Heart right ventricle (tissue), 16 donors: ENCODE measurements at regions not wholly inside any gene's neighbourhood (a gene's known extent, or its start where the extent isn't known, plus 50 kb on each side); places are given as distances from the start of the nearest gene placed in this dataset.

Experiments used
- ATAC-seq, 8 donors: fragments of 200-7000 bp; cut with Tn5 transposase; one replicate each; pipeline ENCODE4 v1.9.1; 2020; ENCODE audit warnings: mild to moderate bottlenecking in 8 of 8, moderate library complexity in 8 of 8, moderate number of reproducible peaks in 1 of 8
- DNase-seq, 2 donors: peaks; one replicate each; pipeline ENCODE4 v3.0.0-alpha.2; 2020
- H3K27ac ChIP-seq, 10 donors: fragments of 200-600 bp; sonication (generic) in 2 of 10; one replicate each; pipeline versions ENCODE4 v1.5.0 to v1.8.0; 2020 to 2022; ENCODE audit warnings: mild to moderate bottlenecking in 3 of 10
- H3K27me3 ChIP-seq, 7 donors: fragments of 200-600 bp; one replicate each; pipeline ENCODE4 v1.8.0; 2021 to 2022; ENCODE audit warnings: mild to moderate bottlenecking in 2 of 7
- H3K36me3 ChIP-seq, 9 donors: fragments of 200-600 bp; sonication (generic) in 1 of 9; one replicate each; pipeline versions ENCODE4 v1.5.0 to v1.8.0; 2020 to 2022; ENCODE audit warnings: mild to moderate bottlenecking in 2 of 9
- H3K4me1 ChIP-seq, 9 donors: fragments of 200-600 bp; sonication (generic) in 1 of 9; one replicate each; pipeline versions ENCODE4 v1.5.0 to v1.8.0; 2020 to 2022; ENCODE audit warnings: mild to moderate bottlenecking in 4 of 9
- H3K4me3 ChIP-seq, 10 donors: fragments of 200-600 bp; sonication (generic) in 2 of 10; one replicate each; pipeline versions ENCODE4 v1.5.0 to v1.8.0; 2020 to 2022; ENCODE audit warnings: mild to moderate bottlenecking in 7 of 10, moderate library complexity in 2 of 10
- H3K9me3 ChIP-seq, 11 donors: fragments of 200-600 bp in 10 of 11; sonication (generic) in 2 of 11; one replicate each; pipeline versions ENCODE4 v1.5.0 to v1.8.0; 2013 to 2022; ENCODE audit warnings: mild to moderate bottlenecking in 2 of 11, control low read depth in 1 of 11, moderate library complexity in 1 of 11
- CTCF ChIP-seq, 9 donors: fragments of 200-600 bp; sonication (generic) in 2 of 9; IDR thresholded peaks; one replicate each; pipeline versions ENCODE4 v1.5.0 to v1.8.0; 2021 to 2022; ENCODE audit warnings: antibody characterized with exemption in 9 of 9, mild to moderate bottlenecking in 5 of 9, moderate library complexity in 1 of 9
- WGBS, 2 donors: extraction: QIAGEN DNeasy Blood & Tissue Kit; methylation state at CpG; one replicate each; pipeline ENCODE4 v1.1.7; 2013; ENCODE audit warnings: inconsistent platforms in 1 of 2; 5-methylcytosine and 5-hydroxymethylcytosine counted together
- intact Hi-C, 10 donors: fragments of 100-400 bp; cut with DNase I; formaldehyde crosslinking; loops; one replicate each; pipeline versions ENCODE4 v1.11.1 to v1.14.2; 2022
- donor health status: Arrhythmogenic right ventricular cardiomyopathy.
- donor health status: ischemic (EF 13 %, LVEDD 7.1; RV severe dilation, severe dysfunction).
- donor health status: healthy with polysubstance abuse.
- donor health status: DM: no; HTN: yes; CAD: no.
- donor health status: DM: no; HTN: no; CAD: no.
- donor health status: ischemic (EF 25% LVEDD 6.9; RV normal size, moderate dysfunction).
- donor health status: ischemic (EF 25% LVEDD 5.7; RV mildly dilated, moderate dysfunction).
- donor health status: healthy.
- donor health status: DM: yes; HTN: yes; CAD: no.
- donor health status: Ischemic cardiomyopathy.
- donor health status: ischemic (EF 35%, LVEDD 5.7; RV mildly dilated, moderate dysfunction).
- donor health status: nonischemic (EF 11% LVEDD 7.7; RV severe dilation, severe dysfunction).
- donor health status: DM: yes; HTN: yes; CAD: no.
- donor health status: PGD.
- donor health status: ischemic (EF 29% LVEDD 5.4; RV normal size, mild dysfunction).
- donor health status: nonischemic (EF 23%, LVEDD 6.1; RV moderate dilation, normal function).

GRCh38 chr6:100126790-100127484 is 132.9 kb upstream of the MCHR2 start:
- Histone ChIP-seq H3K4me3 (no peak overlapping the region), H3K4me1 (no peaks in the 10 kb centered on the region), H3K27me3 (no peaks in the 10 kb centered on the region), H3K36me3 (no peaks in the 10 kb centered on the region), H3K9me3 (peaks cover 0 to 22% (median 18%) of the 10 kb centered on the region in 11 donors), H3K27ac (no peak overlapping the region)
- intact Hi-C loops: no loop called here
- ATAC-seq (no peak), DNase-seq (no peak)
- no peak for TF ChIP-seq CTCF (IDR thresholded peaks at IDR 0.05)
- 56% methylated on average over 6 of the region's 6 CpGs for WGBS, 2 donors

- H3K9me3 ChIP-seq: no peaks in the 10 kb centered on the region
- intact Hi-C loops: loop anchor here in 1 of 10 donors (5.0 kb wide), 1 partner anchor 540 kb away; no protein-coding TSS in a partner anchor
- no peak for TF ChIP-seq CTCF (IDR thresholded peaks at IDR 0.05)
- H3K36me3 ChIP-seq: no peaks in the 10 kb centered on the region
- no peak overlapping the region for H3K4me3 ChIP-seq
- DNase-seq (no peak), ATAC-seq (peak in 1 of 8 donors; percentile 28)
- H3K27me3 ChIP-seq: peaks cover 0 to 4% (median 0%) of the 10 kb centered on the region in 7 donors
- no peaks in the 10 kb centered on the region for H3K4me1 ChIP-seq
- 75 to 79% methylated on average over 2 of the region's 2 CpGs for WGBS, 2 donors
- H3K27ac ChIP-seq: no peak overlapping the region
Observed at GRCh38 chr6:100121854-100122609, 128.0 kb upstream of the MCHR2 start.

GRCh38 chr6:100119261-100119660 is 125.2 kb upstream of the MCHR2 start:
- no peaks in the 10 kb centered on the region for H3K9me3 ChIP-seq
- intact Hi-C loops: loop anchor here (5.0 to 10.0 kb wide), 5 partner anchors 358 to 546 kb away; no protein-coding TSS in a partner anchor
- no peak overlapping the region for H3K27ac ChIP-seq
- H3K4me3 ChIP-seq: no peak overlapping the region
- no peaks in the 10 kb centered on the region for H3K4me1 ChIP-seq
- ATAC-seq (no peak), DNase-seq (no peak)
- H3K36me3 ChIP-seq: no peaks in the 10 kb centered on the region
- H3K27me3 ChIP-seq: peaks cover 0 to 5% (median 0%) of the 10 kb centered on the region in 7 donors
- 53 to 61% methylated on average over 4 of the region's 4 CpGs for WGBS, 2 donors
- TF ChIP-seq CTCF (IDR thresholded peaks at IDR 0.05): no peak

GRCh38 chr6:100118301-100118700 is 124.3 kb upstream of the MCHR2 start:
- intact Hi-C loops: loop anchor here (5.0 to 10.0 kb wide), 5 partner anchors 359 to 546 kb away; no protein-coding TSS in a partner anchor
- ATAC-seq: no peak
- Histone ChIP-seq H3K4me1 (no peaks in the 10 kb centered on the region), H3K9me3 (no peaks in the 10 kb centered on the region), H3K4me3 (no peak overlapping the region), H3K27ac (no peak overlapping the region), H3K27me3 (peaks cover 0 to 10% (median 0%) of the 10 kb centered on the region in 7 donors), H3K36me3 (no peaks in the 10 kb centered on the region)
- 81 to 88% methylated on average over 2 of the region's 2 CpGs for WGBS, 2 donors
- no peak for TF ChIP-seq CTCF (IDR thresholded peaks at IDR 0.05)
- no peak for DNase-seq
